ENCODE measurements at regions not wholly inside any gene's neighbourhood (a gene's known extent, or its start where the extent isn't known, plus 50 kb on each side); places are given as distances from the start of the nearest gene placed in this dataset.

DNA sequence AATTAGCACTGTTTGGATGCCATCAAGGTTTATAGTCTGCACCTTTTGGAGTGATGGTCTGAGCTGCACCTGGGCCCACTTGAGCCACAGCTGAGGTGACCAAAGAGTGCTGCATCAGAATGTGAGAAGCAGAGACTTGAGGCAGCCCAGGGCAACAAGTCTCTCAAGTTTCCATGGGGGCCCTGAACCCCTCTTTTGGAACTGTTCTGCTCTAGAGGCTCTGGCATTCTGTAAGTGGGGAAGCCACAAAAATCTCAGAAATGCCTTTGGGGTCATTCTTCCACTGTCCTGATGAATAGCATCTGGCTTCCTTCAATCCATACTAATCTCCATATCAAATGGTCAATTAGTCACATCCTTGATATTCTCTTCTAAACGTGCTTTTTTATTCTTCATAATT lies 298.4 kb upstream of the MAOA start:
- TF ChIP-seq EZH2 (IDR thresholded peaks at IDR 0.05) (no peak), POLR2AphosphoS5 (IDR thresholded peaks at IDR 0.05; ENCODE audit: borderline replicate concordance, low read depth, low read length) (no peak), FOXP2 (optimal IDR thresholded peaks at IDR 0.05; ENCODE audit: control extremely low read depth, extremely low read length, insufficient read depth) (no peak)

Data from SK-N-MC (cell line).